Hematopoietic multipotent progenitor cell treated with erythropoietin and hydrocortisone succinate and interleukin-3 and kit ligand, for 15 days (in vitro differentiated cells): ENCODE measurements at regions not wholly inside any gene's neighbourhood (a gene's known extent, or its start where the extent isn't known, plus 50 kb on each side); places are given as distances from the start of the nearest gene placed in this dataset.

ENCODE experiments used
- DNase-seq: peaks from one replicate; pipeline ENCODE4 v3.0.0-alpha.2; 2015; ENCODE audit warnings: low spot score

GRCh38 chr15:36356466-36356865 is 223.0 kb upstream of the CDIN1 start:
- no peak for DNase-seq

- no peak for DNase-seq
Measured at GRCh38 chr15:36356978-36357601, 222.3 kb upstream of the CDIN1 start.

- no peak for DNase-seq
Measured at GRCh38 chr15:36358094-36358493, 221.3 kb upstream of the CDIN1 start.

GRCh38 chr15:36358523-36358922 is 220.9 kb upstream of the CDIN1 start:
- DNase-seq: no peak

GRCh38 chr15:36359286-36359685 is 220.1 kb upstream of the CDIN1 start:
- DNase-seq: no peak

- DNase-seq: no peak
Measured at GRCh38 chr15:36361351-36361870, 218.0 kb upstream of the CDIN1 start.

- DNase-seq: no peak
Measured at GRCh38 chr15:36362509-36362915, 216.9 kb upstream of the CDIN1 start.

- no peak for DNase-seq
Measured at GRCh38 chr15:36363335-36363734, 216.1 kb upstream of the CDIN1 start.

GRCh38 chr15:36364377-36364776 is 215.0 kb upstream of the CDIN1 start:
- no peak for DNase-seq

GRCh38 chr15:36365963-36366362 is 213.5 kb upstream of the CDIN1 start:
- DNase-seq: no peak

- no peak for DNase-seq
Measured at GRCh38 chr15:36370051-36370730, 209.2 kb upstream of the CDIN1 start.

- DNase-seq: no peak
Measured at GRCh38 chr15:36370731-36371112, 208.7 kb upstream of the CDIN1 start.

GRCh38 chr15:36371509-36371908 is 207.9 kb upstream of the CDIN1 start:
- no peak for DNase-seq

- no peak for DNase-seq
Measured at GRCh38 chr15:36372968-36373367, 206.5 kb upstream of the CDIN1 start.

- no peak for DNase-seq
Measured at GRCh38 chr15:36373550-36373949, 205.9 kb upstream of the CDIN1 start.

GRCh38 chr15:36389107-36389506 is 190.3 kb upstream of the CDIN1 start:
- no peak for DNase-seq

GRCh38 chr15:36390491-36390890 is 188.9 kb upstream of the CDIN1 start:
- DNase-seq: no peak

- no peak for DNase-seq
Measured at GRCh38 chr15:36392676-36393266, 186.7 kb upstream of the CDIN1 start.

GRCh38 chr15:36398212-36398611 is 181.2 kb upstream of the CDIN1 start:
- no peak for DNase-seq

GRCh38 chr15:36399276-36399675 is 180.2 kb upstream of the CDIN1 start:
- DNase-seq: no peak

- DNase-seq: no peak
Measured at GRCh38 chr15:36400936-36401585, 178.4 kb upstream of the CDIN1 start.

GRCh38 chr15:36401586-36401966 is 177.8 kb upstream of the CDIN1 start:
- no peak for DNase-seq

GRCh38 chr15:36403351-36403750 is 176.1 kb upstream of the CDIN1 start:
- DNase-seq: no peak
